ENCODE measurements at regions not wholly inside any gene's neighbourhood (a gene's known extent, or its start where the extent isn't known, plus 50 kb on each side); places are given as distances from the start of the nearest gene placed in this dataset.
"Not testable (repeated sequence)": the region's sequence is repeated elsewhere in the genome, so short reads cannot be mapped to it uniquely, and the experiment has no call there.

- Histone ChIP-seq H3K4me3 (no peak overlapping the region), H3K27ac (no peak overlapping the region), H3K4me1 (no peaks in the 10 kb centered on the region), H3K36me3 (no peaks in the 10 kb centered on the region), H3K9me3 (no peaks in the 10 kb centered on the region), H3K27me3 (replicated peaks in 1 of 7) (no peaks in the 10 kb centered on the region)
- DNase-seq: no peak
- no peak for TF ChIP-seq POLR2A (IDR thresholded peaks at IDR 0.05)
- no peak for TF ChIP-seq POLR2AphosphoS5 (IDR thresholded peaks at IDR 0.05)
- TF ChIP-seq CTCF (IDR thresholded peaks at IDR 0.05 in 8 of 11, conservative IDR thresholded peaks at IDR 0.05 in 3 of 11): no peak
- WGBS, 5 donors: 69 to 75% (median 70%) methylated on average over 4 of the region's 4 CpGs
- intact Hi-C loops (cut with DNase I; ENCODE audit: low total_unique reads): no loop called here
Observed at GRCh38 chr3:27031476-27031875, 337.7 kb downstream of the NEK10 start.

GRCh38 chr3:27034255-27034654 is 334.9 kb downstream of the NEK10 start:
- intact Hi-C loops (cut with DNase I; ENCODE audit: low total_unique reads): no loop called here
- Histone ChIP-seq H3K27ac (no peak overlapping the region), H3K27me3 (replicated peaks in 1 of 7) (no peaks in the 10 kb centered on the region), H3K9me3 (no peaks in the 10 kb centered on the region), H3K36me3 (no peaks in the 10 kb centered on the region), H3K4me1 (no peaks in the 10 kb centered on the region), H3K4me3 (no peak overlapping the region)
- no peak for DNase-seq
- TF ChIP-seq POLR2AphosphoS5 (IDR thresholded peaks at IDR 0.05): no peak
- no peak for TF ChIP-seq CTCF (IDR thresholded peaks at IDR 0.05 in 8 of 11, conservative IDR thresholded peaks at IDR 0.05 in 3 of 11)
- no peak for TF ChIP-seq POLR2A (IDR thresholded peaks at IDR 0.05)

GRCh38 chr3:27040674-27041073 is 328.5 kb downstream of the NEK10 start:
- Histone ChIP-seq H3K4me3 (no peak overlapping the region), H3K4me1 (no peaks in the 10 kb centered on the region), H3K36me3 (no peaks in the 10 kb centered on the region), H3K27ac (no peak overlapping the region), H3K27me3 (replicated peaks in 1 of 7) (no peaks in the 10 kb centered on the region), H3K9me3 (peaks cover 0 to 3% (median 0%) of the 10 kb centered on the region in 8 donors)
- DNase-seq: no peak
- TF ChIP-seq CTCF (IDR thresholded peaks at IDR 0.05 in 8 of 11, conservative IDR thresholded peaks at IDR 0.05 in 3 of 11): no peak
- TF ChIP-seq POLR2AphosphoS5 (IDR thresholded peaks at IDR 0.05): no peak
- TF ChIP-seq POLR2A (IDR thresholded peaks at IDR 0.05): no peak
- intact Hi-C loops (cut with DNase I; ENCODE audit: low total_unique reads): no loop called here

GRCh38 chr3:27042541-27042940 is 326.6 kb downstream of the NEK10 start:
- intact Hi-C loops (cut with DNase I; ENCODE audit: low total_unique reads); H3K4me3 ChIP-seq; DNase-seq; H3K36me3 ChIP-seq; H3K27ac ChIP-seq; H3K4me1 ChIP-seq; H3K27me3 ChIP-seq (replicated peaks in 1 of 7): not testable (repeated sequence)
- 60 to 81% (median 73%) methylated on average over 2 of the region's 2 CpGs for whole genome bisulfite sequencing, 5 donors
- H3K9me3 ChIP-seq: peaks cover 0 to 12% (median 0%) of the 10 kb centered on the region in 8 donors

- 53 to 73% (median 65%) methylated on average over 8 of the region's 8 CpGs for WGBS, 5 donors
- TF ChIP-seq CTCF (IDR thresholded peaks at IDR 0.05 in 8 of 11, conservative IDR thresholded peaks at IDR 0.05 in 3 of 11) (no peak), POLR2AphosphoS5 (IDR thresholded peaks at IDR 0.05) (no peak), POLR2A (IDR thresholded peaks at IDR 0.05) (no peak)
- peaks cover 0 to 16% (median 0%) of the 10 kb centered on the region in 8 donors for H3K9me3 ChIP-seq
- DNase-seq: no peak
- H3K36me3 ChIP-seq: no peaks in the 10 kb centered on the region
- H3K27me3 ChIP-seq (replicated peaks in 1 of 7): no peaks in the 10 kb centered on the region
- intact Hi-C loops (cut with DNase I; ENCODE audit: low total_unique reads): no loop called here
- no peak overlapping the region for H3K4me3 ChIP-seq
- H3K4me1 ChIP-seq: no peaks in the 10 kb centered on the region
- H3K27ac ChIP-seq: no peak overlapping the region
Observed at GRCh38 chr3:27043328-27043955, 325.7 kb downstream of the NEK10 start.
